GM12878 (cell line): ENCODE measurements at regions not wholly inside any gene's neighbourhood (a gene's known extent, or its start where the extent isn't known, plus 50 kb on each side); places are given as distances from the start of the nearest gene placed in this dataset.

Experiments
- ATAC-seq: fragments of 200-7000 bp; cut with Tn5 transposase; 3 replicates; pipeline ENCODE4 v1.9.1; 2020; ENCODE audit warnings: mild to moderate bottlenecking, moderate library complexity
- BruUV-seq: library from RNA; stranded (reverse); fragments of 400-500 nt; replicated peaks from 2 replicates; lab custom pipeline; 2021; lab: Mats Ljungman, UMichigan
- CTCF ChIA-PET: fragments of 300-600 bp; sonication (Branson Sonifier 250); formaldehyde crosslinking; extraction: SDS; loops from one replicate; lab custom pipeline; 2021; ENCODE audit warnings: inconsistent platforms; lab: Yijun Ruan, JAX
- POLR2A ChIA-PET: fragments of 350-600 bp; formaldehyde crosslinking; extraction: SDS; loops from one replicate; lab custom pipeline; 2021; ENCODE audit warnings: inconsistent platforms; lab: Charles Lee
- RAD21 ChIA-PET: fragments of 300-600 bp; sonication (Branson Sonifier 250); formaldehyde crosslinking; loops from one replicate; lab custom pipeline; 2023; ENCODE audit warnings: antibody characterized with exemption; ENCODE audit not compliant: unreplicated experiment; lab: Charles Lee
- SMC1A ChIA-PET: fragments of 300-600 bp; sonication (Branson Sonifier 250); formaldehyde crosslinking; loops from one replicate; lab custom pipeline; 2023; ENCODE audit not compliant: unreplicated experiment, uncharacterized antibody; lab: Charles Lee
- DNase-seq: peaks from one replicate; pipeline ENCODE4 v3.0.0-alpha.2; 2011; ENCODE audit warnings: low read depth, low spot score
- FAIRE-seq: peaks from 3 replicates; lab custom pipeline; 2011; peaks lifted over from hg19 to GRCh38; lab: Jason Lieb, UNC
- H2AFZ ChIP-seq: 2 replicates; pipeline ENCODE4 v1.6.0; 2011; ENCODE audit warnings: low read depth, low read length, control low read depth; ENCODE audit not compliant: control insufficient read depth
- H3K27ac ChIP-seq: 2 replicates; pipeline ENCODE4 v1.5.1; 2011; ENCODE audit warnings: control low read depth; ENCODE audit not compliant: control insufficient read depth, insufficient read depth
- H3K27me3 ChIP-seq, 2 experiments: replicated peaks in 1 of 2; 2 replicates each; pipeline versions ENCODE4 v1.6.0 to v1.6.1; 2011; ENCODE audit warnings: low read length in 1 of 2; ENCODE audit not compliant: control insufficient read depth in 2 of 2, insufficient read depth in 2 of 2
- H3K36me3 ChIP-seq, 2 experiments: 2 replicates each; pipeline ENCODE4 v1.5.1; 2011; ENCODE audit warnings: low read length in 1 of 2; ENCODE audit not compliant: control insufficient read depth in 2 of 2, insufficient read depth in 2 of 2
- H3K4me1 ChIP-seq: 2 replicates; pipeline ENCODE4 v1.6.1; 2011; ENCODE audit warnings: mild to moderate bottlenecking, low read length, moderate library complexity, mixed read lengths; ENCODE audit not compliant: control insufficient read depth, insufficient read depth
- H3K4me2 ChIP-seq: 2 replicates; pipeline ENCODE4 v1.6.0; 2011; ENCODE audit warnings: control low read depth; ENCODE audit not compliant: control insufficient read depth, insufficient read depth
- H3K4me3 ChIP-seq: fragments of 200-600 bp; sonication (generic); 2 replicates; pipeline ENCODE4 v1.5.1; 2016
- H3K79me2 ChIP-seq: 2 replicates; pipeline ENCODE4 v1.6.0; 2011; ENCODE audit warnings: low read length; ENCODE audit not compliant: control insufficient read depth, insufficient read depth
- H3K9ac ChIP-seq: 2 replicates; pipeline ENCODE4 v1.8.0; 2011; ENCODE audit warnings: low read length, control low read depth, mixed read lengths; ENCODE audit not compliant: control insufficient read depth, insufficient read depth
- H3K9me3 ChIP-seq: replicated peaks from 3 replicates; pipeline ENCODE4 v1.5.1; 2011; ENCODE audit warnings: mild to moderate bottlenecking, low read length; ENCODE audit not compliant: control insufficient read depth, insufficient read depth
- H4K20me1 ChIP-seq: 2 replicates; pipeline ENCODE4 v1.6.0; 2011; ENCODE audit not compliant: control insufficient read depth, insufficient read depth
- CHD2 ChIP-seq: IDR thresholded peaks from 2 replicates; pipeline ENCODE4 v1.6.1; 2011; ENCODE audit warnings: low read depth, low read length, improper control_type of control experiment, borderline replicate concordance
- CHD4 ChIP-seq: fragments of 200-600 bp; sonication (generic); IDR thresholded peaks from 2 replicates; pipeline ENCODE4 v1.6.1; 2016; ENCODE audit warnings: mild to moderate bottlenecking
- FOS ChIP-seq: IDR thresholded peaks from 3 replicates; pipeline ENCODE4 v1.6.1; 2011; ENCODE audit warnings: borderline replicate concordance; ENCODE audit not compliant: insufficient read length; ENCODE audit errors: extremely low read depth
- GABPA ChIP-seq: IDR thresholded peaks from 2 replicates; pipeline ENCODE4 v1.6.1; 2014; ENCODE audit warnings: antibody characterized with exemption, low read depth, mild to moderate bottlenecking, inconsistent platforms
- KLF5 ChIP-seq: fragments of 450-650 bp; IDR thresholded peaks from 2 replicates; pipeline ENCODE4 v1.6.1; 2014; ENCODE audit warnings: mild to moderate bottlenecking; ENCODE audit not compliant: partially characterized antibody
- YBX1 ChIP-seq: fragments of 450-650 bp; IDR thresholded peaks from 2 replicates; pipeline ENCODE4 v1.6.1; 2016; ENCODE audit warnings: antibody characterized with exemption
- WGBS: methylation state at CpG from one replicate; pipeline ENCODE4 v1.1.6; 2016; ENCODE audit warnings: low lambda C conversion rate; ENCODE audit not compliant: insufficient replicate concordance, insufficient coverage; ENCODE audit errors: missing lambda C conversion rate; 5-methylcytosine and 5-hydroxymethylcytosine counted together
- in situ Hi-C: fragments of 300-500 bp; cut with MboI; formaldehyde crosslinking; loops from 9 replicates; pipeline ENCODE4 v1.14.3; 2018; ENCODE audit warnings: mixed read lengths
- intact Hi-C: fragments of 100-400 bp; cut with micrococcal nuclease; formaldehyde crosslinking; loops from one replicate; pipeline ENCODE4 v1.14.2; 2022; ENCODE audit not compliant: unreplicated experiment
- TF ChIP-seq, protein P1 (sequence below): fragments of 450-650 bp; IDR thresholded peaks from 2 replicates; pipeline ENCODE4 v1.6.1; 2017; ENCODE audit warnings: low read depth, mild to moderate bottlenecking, moderate library complexity
- TF ChIP-seq, protein P2 (sequence below): fragments of 150-350 bp; IDR thresholded peaks from 2 replicates; pipeline ENCODE4 v1.6.1; 2016; ENCODE audit warnings: low read depth, low read length
- TF ChIP-seq, protein P3 (sequence below): IDR thresholded peaks from 2 replicates; pipeline ENCODE4 v1.6.1; 2011; ENCODE audit warnings: low read depth, low read length, improper control_type of control experiment, borderline replicate concordance
- TF ChIP-seq, protein P4 (sequence below): IDR thresholded peaks from 2 replicates; pipeline ENCODE4 v1.6.1; 2011; ENCODE audit warnings: borderline replicate concordance, low read depth, mild to moderate bottlenecking, moderate library complexity, mixed read lengths, low read length; ENCODE audit not compliant: insufficient read depth; ENCODE audit errors: extremely low read length

DNA sequence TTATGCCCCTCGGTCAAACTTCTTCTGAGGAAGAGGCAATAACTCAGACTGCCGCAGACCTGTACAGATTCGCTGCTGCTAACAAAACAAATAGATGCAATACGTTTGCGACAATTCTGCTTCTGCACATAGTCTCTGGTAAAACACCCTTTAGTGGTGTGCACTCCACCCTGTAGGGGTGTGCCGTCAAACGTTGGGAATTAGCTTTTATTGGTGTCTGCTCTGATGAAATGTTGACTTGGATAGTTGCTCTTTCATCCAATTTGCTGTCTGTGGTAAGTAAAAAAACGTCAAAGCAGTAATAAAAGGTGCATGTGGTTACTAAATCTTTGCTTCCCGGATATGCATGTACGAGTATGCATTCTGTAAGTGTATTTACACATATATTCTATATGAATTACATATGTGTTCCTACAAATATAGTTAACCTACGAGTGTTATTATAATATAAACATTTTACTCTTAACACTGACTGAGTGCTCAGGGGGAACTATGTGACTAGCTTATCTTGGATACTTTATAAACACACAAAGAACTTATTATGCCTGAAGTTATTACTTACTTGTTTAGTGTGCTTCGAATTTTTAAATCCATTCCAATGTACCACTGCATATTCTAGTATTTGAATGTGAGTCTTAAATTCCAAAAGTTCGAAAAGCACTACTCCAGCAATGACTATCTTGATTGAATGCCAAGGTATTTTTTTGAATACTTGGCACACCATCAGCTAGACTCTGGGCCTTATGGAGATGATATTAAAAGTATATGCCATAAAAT is 610.2 kb downstream of the ZEB2 start:
- Histone ChIP-seq H3K4me1 (no peaks in the 10 kb centered on the region), H3K4me3 (no peak overlapping the region), H3K4me2 (no peak overlapping the region), H3K36me3 (no peaks in the 10 kb centered on the region), H3K9me3 (no peaks in the 10 kb centered on the region)
- CTCF ChIA-PET = no interaction called here
- no peak for DNase-seq
- WGBS = 52% methylated on average over 13 of the region's 13 CpGs
- in situ Hi-C loops = no loop called here
- TF ChIP-seq CHD4 = no peak
- no peak for TF ChIP-seq YBX1
- no peak for TF ChIP-seq FOS
- no peak for TF ChIP-seq CHD2
- TF ChIP-seq, protein P1, sequence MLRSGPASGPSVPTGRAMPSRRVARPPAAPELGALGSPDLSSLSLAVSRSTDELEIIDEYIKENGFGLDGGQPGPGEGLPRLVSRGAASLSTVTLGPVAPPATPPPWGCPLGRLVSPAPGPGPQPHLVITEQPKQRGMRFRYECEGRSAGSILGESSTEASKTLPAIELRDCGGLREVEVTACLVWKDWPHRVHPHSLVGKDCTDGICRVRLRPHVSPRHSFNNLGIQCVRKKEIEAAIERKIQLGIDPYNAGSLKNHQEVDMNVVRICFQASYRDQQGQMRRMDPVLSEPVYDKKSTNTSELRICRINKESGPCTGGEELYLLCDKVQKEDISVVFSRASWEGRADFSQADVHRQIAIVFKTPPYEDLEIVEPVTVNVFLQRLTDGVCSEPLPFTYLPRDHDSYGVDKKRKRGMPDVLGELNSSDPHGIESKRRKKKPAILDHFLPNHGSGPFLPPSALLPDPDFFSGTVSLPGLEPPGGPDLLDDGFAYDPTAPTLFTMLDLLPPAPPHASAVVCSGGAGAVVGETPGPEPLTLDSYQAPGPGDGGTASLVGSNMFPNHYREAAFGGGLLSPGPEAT = no peak
- no peak for TF ChIP-seq GABPA
- TF ChIP-seq, protein P2, sequence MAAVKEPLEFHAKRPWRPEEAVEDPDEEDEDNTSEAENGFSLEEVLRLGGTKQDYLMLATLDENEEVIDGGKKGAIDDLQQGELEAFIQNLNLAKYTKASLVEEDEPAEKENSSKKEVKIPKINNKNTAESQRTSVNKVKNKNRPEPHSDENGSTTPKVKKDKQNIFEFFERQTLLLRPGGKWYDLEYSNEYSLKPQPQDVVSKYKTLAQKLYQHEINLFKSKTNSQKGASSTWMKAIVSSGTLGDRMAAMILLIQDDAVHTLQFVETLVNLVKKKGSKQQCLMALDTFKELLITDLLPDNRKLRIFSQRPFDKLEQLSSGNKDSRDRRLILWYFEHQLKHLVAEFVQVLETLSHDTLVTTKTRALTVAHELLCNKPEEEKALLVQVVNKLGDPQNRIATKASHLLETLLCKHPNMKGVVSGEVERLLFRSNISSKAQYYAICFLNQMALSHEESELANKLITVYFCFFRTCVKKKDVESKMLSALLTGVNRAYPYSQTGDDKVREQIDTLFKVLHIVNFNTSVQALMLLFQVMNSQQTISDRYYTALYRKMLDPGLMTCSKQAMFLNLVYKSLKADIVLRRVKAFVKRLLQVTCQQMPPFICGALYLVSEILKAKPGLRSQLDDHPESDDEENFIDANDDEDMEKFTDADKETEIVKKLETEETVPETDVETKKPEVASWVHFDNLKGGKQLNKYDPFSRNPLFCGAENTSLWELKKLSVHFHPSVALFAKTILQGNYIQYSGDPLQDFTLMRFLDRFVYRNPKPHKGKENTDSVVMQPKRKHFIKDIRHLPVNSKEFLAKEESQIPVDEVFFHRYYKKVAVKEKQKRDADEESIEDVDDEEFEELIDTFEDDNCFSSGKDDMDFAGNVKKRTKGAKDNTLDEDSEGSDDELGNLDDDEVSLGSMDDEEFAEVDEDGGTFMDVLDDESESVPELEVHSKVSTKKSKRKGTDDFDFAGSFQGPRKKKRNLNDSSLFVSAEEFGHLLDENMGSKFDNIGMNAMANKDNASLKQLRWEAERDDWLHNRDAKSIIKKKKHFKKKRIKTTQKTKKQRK = no peak
- TF ChIP-seq, protein P3, sequence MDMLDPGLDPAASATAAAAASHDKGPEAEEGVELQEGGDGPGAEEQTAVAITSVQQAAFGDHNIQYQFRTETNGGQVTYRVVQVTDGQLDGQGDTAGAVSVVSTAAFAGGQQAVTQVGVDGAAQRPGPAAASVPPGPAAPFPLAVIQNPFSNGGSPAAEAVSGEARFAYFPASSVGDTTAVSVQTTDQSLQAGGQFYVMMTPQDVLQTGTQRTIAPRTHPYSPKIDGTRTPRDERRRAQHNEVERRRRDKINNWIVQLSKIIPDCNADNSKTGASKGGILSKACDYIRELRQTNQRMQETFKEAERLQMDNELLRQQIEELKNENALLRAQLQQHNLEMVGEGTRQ = no peak
- TF ChIP-seq, protein P4, sequence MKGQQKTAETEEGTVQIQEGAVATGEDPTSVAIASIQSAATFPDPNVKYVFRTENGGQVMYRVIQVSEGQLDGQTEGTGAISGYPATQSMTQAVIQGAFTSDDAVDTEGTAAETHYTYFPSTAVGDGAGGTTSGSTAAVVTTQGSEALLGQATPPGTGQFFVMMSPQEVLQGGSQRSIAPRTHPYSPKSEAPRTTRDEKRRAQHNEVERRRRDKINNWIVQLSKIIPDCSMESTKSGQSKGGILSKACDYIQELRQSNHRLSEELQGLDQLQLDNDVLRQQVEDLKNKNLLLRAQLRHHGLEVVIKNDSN = no peak
- TF ChIP-seq KLF5 = no peak
- TF ChIP-seq, all 136 proteins: peak for 0
- Histone ChIP-seq H3K27ac (no peak overlapping the region), H3K79me2 (no peaks in the 10 kb centered on the region), H3K9ac (no peak overlapping the region), H4K20me1 (no peaks in the 10 kb centered on the region), H3K27me3 (no peaks in the 10 kb centered on the region), H2AFZ (no peak overlapping the region)
- no TSS peak for BruUV-seq
- RAD21 ChIA-PET = no interaction called here
- SMC1A ChIA-PET = no interaction called here
- FAIRE-seq (no peak), ATAC-seq (no peak)
- intact Hi-C loops = no loop called here
- POLR2A ChIA-PET = interaction anchor here (0.5 kb wide), 1 partner anchor 462 kb away, joined by 3 read pairs; no protein-coding TSS in a partner anchor
